GM12864 (cell line): ENCODE measurements at regions not wholly inside any gene's neighbourhood (a gene's known extent, or its start where the extent isn't known, plus 50 kb on each side); places are given as distances from the start of the nearest gene placed in this dataset.

Source experiments
- DNase-seq: peaks from one replicate; pipeline ENCODE4 v3.0.0-alpha.2; 2011; ENCODE audit warnings: low read depth
- H3K4me3 ChIP-seq: 2 replicates; pipeline ENCODE4 v1.5.1; 2011; ENCODE audit warnings: mild to moderate bottlenecking, low read depth, low read length, control low read depth
- TF ChIP-seq, protein P1 (sequence below): IDR thresholded peaks from 2 replicates; pipeline ENCODE4 v1.5.1; 2011; ENCODE audit warnings: low read depth, mild to moderate bottlenecking, moderate library complexity, low read length, control low read depth, inconsistent platforms; ENCODE audit errors: missing control alignments

DNA sequence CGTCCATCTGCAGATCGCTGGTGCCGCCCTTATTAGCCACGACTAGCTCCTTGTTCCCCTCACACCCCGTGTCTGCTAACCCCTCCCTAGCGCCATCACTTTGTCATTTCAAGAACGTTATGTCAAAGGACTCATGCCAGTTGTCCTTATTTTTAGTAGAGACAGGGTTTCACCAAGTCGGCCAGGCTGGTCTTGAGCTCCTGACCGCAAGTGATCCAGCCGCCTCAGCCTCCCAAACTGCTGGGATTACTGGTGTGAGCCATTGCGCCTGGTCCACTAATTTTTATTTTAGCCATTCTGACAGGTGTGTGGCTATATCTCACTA, 138.9 kb upstream of the HDAC4 start:
- TF ChIP-seq, protein P1, sequence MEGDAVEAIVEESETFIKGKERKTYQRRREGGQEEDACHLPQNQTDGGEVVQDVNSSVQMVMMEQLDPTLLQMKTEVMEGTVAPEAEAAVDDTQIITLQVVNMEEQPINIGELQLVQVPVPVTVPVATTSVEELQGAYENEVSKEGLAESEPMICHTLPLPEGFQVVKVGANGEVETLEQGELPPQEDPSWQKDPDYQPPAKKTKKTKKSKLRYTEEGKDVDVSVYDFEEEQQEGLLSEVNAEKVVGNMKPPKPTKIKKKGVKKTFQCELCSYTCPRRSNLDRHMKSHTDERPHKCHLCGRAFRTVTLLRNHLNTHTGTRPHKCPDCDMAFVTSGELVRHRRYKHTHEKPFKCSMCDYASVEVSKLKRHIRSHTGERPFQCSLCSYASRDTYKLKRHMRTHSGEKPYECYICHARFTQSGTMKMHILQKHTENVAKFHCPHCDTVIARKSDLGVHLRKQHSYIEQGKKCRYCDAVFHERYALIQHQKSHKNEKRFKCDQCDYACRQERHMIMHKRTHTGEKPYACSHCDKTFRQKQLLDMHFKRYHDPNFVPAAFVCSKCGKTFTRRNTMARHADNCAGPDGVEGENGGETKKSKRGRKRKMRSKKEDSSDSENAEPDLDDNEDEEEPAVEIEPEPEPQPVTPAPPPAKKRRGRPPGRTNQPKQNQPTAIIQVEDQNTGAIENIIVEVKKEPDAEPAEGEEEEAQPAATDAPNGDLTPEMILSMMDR = no peak
- no peak for DNase-seq
- no peak overlapping the region for H3K4me3 ChIP-seq

DNA sequence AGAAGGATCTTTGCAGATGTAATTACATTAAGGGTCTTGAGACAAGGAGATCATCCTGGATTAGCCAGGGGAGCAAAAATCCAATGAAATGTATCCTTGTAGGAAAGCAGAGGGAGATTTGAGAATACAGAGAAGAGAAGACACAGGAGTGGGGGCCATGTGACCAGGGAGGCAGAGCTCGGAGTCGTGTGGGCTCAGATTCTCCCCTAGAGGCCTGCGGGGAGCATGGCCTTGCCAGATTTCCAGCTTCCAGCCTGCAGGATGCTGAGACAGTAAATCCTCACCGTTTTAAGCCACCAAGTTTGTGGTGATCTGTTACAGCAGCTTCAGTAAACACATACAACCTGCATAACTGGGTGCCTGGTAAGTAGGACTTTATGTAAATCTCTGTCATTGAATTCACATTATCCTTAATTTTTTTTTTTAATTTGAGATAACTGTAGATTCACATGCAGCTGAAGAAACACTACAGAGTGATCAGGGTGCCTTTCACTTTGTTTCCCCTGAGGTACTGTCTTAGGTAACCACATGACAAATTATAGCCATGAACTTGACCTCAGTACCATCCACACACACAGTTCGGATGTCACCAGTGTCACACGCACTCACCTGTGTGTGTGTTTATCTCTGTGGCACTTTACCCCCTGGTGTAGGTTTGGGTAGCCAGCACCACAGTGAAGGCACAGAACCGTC, 138.4 kb upstream of the HDAC4 start:
- no peak overlapping the region for H3K4me3 ChIP-seq
- no peak for DNase-seq
- TF ChIP-seq, protein P1 = no peak

DNA sequence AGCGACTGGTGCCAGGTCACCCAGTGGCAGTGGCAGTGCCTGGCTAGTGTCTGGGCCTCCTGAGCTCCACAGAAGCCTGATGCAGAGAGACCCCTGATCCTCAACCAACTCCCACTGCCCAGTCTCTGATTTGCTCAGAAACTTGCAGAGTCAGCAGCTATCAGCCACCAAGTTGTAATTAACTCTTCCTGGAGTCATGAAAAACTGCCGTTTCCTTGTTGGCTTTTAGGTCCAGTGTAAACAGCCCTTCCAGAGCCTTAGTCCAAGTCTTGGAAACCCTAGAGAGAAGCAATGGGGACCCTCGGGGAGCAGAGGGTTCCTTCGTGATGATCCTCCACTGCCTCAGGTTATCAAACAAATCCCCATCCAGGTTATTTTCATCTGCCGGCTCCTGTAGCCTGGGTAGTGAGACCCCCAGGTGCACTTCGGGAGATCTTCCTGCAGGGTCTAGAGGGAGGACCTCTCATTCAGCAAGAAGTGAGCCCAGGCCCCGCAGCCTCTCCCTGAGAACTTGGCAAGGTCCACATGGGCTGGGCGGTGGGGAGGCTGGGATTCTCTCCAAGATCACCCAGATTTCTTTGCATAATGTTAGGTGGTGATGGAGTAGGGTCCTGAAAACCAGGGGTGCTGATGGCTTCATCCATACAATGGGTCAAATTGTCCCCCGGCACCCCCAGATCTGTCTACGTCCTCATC, 137.7 kb upstream of the HDAC4 start:
- TF ChIP-seq, protein P1 = no peak
- H3K4me3 ChIP-seq = no peak overlapping the region
- no peak for DNase-seq

DNA sequence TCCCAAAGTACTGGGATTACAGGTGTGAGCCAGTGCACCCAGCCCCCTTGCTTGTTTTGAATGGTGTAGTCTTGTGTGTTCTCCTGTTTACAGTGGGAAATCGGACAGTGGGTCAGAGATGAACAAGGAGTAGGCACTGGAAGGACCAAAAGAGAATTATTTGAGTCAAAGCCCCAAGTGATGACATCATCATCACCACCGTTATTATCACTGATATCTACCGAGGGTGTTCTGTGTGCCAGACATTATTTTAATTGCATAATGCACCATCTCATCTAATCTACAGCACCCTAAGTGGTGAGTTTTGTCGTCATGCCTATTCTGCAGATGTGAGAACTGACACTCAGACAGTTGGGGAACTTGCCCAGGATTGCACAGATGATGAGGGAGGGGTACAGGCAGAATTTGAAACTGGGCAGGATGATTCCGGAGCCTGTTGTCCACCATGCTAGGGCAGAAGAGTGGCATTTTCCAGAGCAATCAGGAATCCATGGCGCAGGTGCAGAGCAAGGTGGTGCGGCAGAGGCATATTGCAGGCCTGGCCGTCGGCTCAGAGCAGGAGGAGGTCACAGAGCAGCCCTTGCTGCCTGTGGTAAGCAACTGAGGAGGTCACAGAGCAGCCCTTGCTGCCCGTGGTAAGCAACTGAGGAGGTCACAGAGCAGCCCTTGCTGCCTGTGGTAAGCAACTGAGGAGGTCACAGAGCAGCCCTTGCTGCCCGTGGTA, 137.0 kb upstream of the HDAC4 start:
- no peak for DNase-seq
- TF ChIP-seq, protein P1 = no peak
- H3K4me3 ChIP-seq = no peak overlapping the region

DNA sequence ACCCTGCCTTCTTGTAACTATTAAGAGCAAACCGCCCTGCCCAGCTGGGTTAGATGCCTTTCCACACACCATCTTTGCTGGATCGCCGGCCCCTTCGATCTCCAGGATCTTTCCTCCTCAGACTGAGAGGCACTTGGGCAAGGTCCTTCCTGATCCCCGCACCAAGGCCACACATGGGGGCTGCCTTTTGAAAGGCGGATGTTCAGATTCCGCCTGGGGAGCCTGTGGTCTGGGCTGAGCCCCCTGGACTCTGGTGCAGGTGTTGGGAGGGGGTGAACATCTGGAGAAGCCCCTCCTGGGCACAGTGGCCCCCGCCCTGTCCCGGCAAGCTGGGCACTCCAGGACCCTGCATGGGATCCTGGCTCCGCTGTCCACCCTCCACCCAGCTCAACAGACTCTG, 135.4 kb upstream of the HDAC4 start:
- TF ChIP-seq, protein P1 = no peak
- H3K4me3 ChIP-seq = no peak overlapping the region

DNA sequence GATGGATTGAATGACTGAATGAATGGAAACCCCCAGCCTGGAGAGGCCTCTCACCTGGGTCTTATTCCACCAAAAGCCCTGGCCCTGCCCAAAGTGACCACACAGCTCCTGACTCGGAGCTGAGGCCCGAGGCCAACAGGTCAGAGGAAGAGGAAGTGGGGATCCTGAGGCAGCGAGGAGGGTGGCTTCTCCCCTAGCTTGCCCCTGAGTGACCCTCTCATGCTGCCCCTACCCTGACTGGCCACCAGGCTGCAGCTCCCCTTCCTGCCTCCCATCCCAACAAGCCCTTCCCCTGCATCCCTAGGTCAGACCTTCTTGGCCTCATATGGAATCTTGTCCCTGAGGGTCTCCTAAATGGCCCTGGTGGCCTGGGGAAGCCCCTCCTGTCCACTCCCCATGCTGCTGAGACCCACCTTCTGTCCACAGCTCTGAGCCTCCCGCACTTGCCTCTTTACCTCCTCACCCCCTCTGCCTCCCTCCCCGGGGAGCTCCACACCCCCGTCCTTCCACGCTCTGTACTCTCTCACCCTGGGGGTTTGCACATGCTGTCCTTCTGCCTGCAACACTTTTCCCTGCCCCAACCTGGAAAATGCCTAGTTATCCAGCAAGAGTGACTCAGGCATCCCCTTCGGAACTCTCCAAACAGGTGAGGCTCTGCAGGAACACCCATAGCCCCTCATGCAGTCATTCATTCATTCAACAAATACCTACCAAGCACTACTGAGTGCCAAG, 134.8 kb upstream of the HDAC4 start:
- no peak for DNase-seq
- H3K4me3 ChIP-seq = no peak overlapping the region
- TF ChIP-seq, protein P1 = no peak

More for the DNA sequence above, 135.4 kb upstream of the HDAC4 start:
- DNase-seq = no peak
